Neural progenitor cell (in vitro differentiated cells): ENCODE measurements at regions not wholly inside any gene's neighbourhood (a gene's known extent, or its start where the extent isn't known, plus 50 kb on each side); places are given as distances from the start of the nearest gene placed in this dataset.

Experiments used
- DNase-seq: peaks from one replicate; pipeline ENCODE4 v3.0.0-alpha.2; 2016; ENCODE audit warnings: low spot score
- H2AFZ ChIP-seq: fragments of 200-600 bp; sonication (generic); replicated peaks from 2 replicates; pipeline ENCODE4 v1.6.1; 2016; ENCODE audit warnings: antibody characterized with exemption
- H3F3A ChIP-seq: fragments of 200-600 bp; sonication (generic); 2 replicates; pipeline ENCODE4 v1.6.1; 2016; ENCODE audit warnings: antibody characterized with exemption, low read depth
- H3K27ac ChIP-seq: fragments of 200-600 bp; sonication (generic); 2 replicates; pipeline ENCODE4 v1.5.1; 2016; ENCODE audit warnings: mild to moderate bottlenecking
- H3K27me3 ChIP-seq: fragments of 200-600 bp; sonication (generic); 2 replicates; pipeline ENCODE4 v1.6.1; 2016; ENCODE audit warnings: mild to moderate bottlenecking, moderate library complexity
- H3K36me3 ChIP-seq: fragments of 200-600 bp; sonication (generic); 2 replicates; pipeline ENCODE4 v1.5.1; 2016
- H3K4me1 ChIP-seq: fragments of 200-600 bp; sonication (generic); 2 replicates; pipeline ENCODE4 v1.6.1; 2016; ENCODE audit warnings: mixed run types
- H3K4me2 ChIP-seq: fragments of 200-600 bp; sonication (generic); 2 replicates; pipeline ENCODE4 v1.6.1; 2016
- H3K4me3 ChIP-seq: fragments of 200-600 bp; sonication (generic); 2 replicates; pipeline ENCODE4 v1.5.1; 2016
- H3K79me2 ChIP-seq: fragments of 200-600 bp; sonication (generic); 2 replicates; pipeline ENCODE4 v1.6.1; 2016; ENCODE audit warnings: low read depth
- H3K9ac ChIP-seq: fragments of 200-600 bp; sonication (generic); 2 replicates; pipeline ENCODE4 v1.6.1; 2016
- H3K9me3 ChIP-seq: fragments of 200-600 bp; sonication (generic); 2 replicates; pipeline ENCODE4 v1.5.1; 2016; ENCODE audit warnings: low read depth
- H4K20me1 ChIP-seq: fragments of 200-600 bp; sonication (generic); 2 replicates; pipeline ENCODE4 v1.6.1; 2016; ENCODE audit warnings: low read depth
- H3K27ac Mint-ChIP-seq: 3 replicates; pipeline ENCODE4 v1.8.0; 2021; ENCODE audit warnings: mixed read lengths
- H3K27me3 Mint-ChIP-seq: 2 replicates; pipeline ENCODE4 v1.8.0; 2022; ENCODE audit warnings: low read depth, mild to moderate bottlenecking, inconsistent platforms, moderate library complexity, mixed read lengths; ENCODE audit not compliant: insufficient read depth
- H3K36me3 Mint-ChIP-seq: 3 replicates; pipeline ENCODE4 v1.8.0; 2021; ENCODE audit warnings: mixed read lengths
- H3K4me1 Mint-ChIP-seq: 3 replicates; pipeline ENCODE4 v1.8.0; 2021; ENCODE audit warnings: mixed read lengths
- H3K4me3 Mint-ChIP-seq: 3 replicates; pipeline ENCODE4 v1.8.0; 2021; ENCODE audit warnings: mild to moderate bottlenecking, moderate library complexity, mixed read lengths
- H3K9me3 Mint-ChIP-seq: 3 replicates; pipeline ENCODE4 v1.8.0; 2020; ENCODE audit warnings: mixed read lengths
- CTCF ChIP-seq: fragments of 200-600 bp; sonication (generic); IDR thresholded peaks from 2 replicates; pipeline ENCODE4 v1.5.1; 2017; ENCODE audit warnings: antibody characterized with exemption, mild to moderate bottlenecking
- EZH2 ChIP-seq: fragments of 200-600 bp; sonication (generic); IDR thresholded peaks from 2 replicates; pipeline ENCODE4 v1.6.1; 2017; ENCODE audit warnings: antibody characterized with exemption, mild to moderate bottlenecking, moderate library complexity
- EZH2phosphoT487 ChIP-seq: fragments of 200-600 bp; sonication (generic); IDR thresholded peaks from 2 replicates; pipeline ENCODE4 v1.6.1; 2017; ENCODE audit warnings: antibody characterized with exemption

GRCh38 chr3:67297715-67298475, 299.8 kb downstream of the KBTBD8 start:
- Mint-ChIP-seq H3K27ac (no peak overlapping the region), H3K9me3 (no peaks in the 10 kb centered on the region), H3K27me3 (peaks cover 2% of the 10 kb centered on the region), H3K36me3 (no peaks in the 10 kb centered on the region), H3K4me3 (no peak overlapping the region), H3K4me1 (peaks cover 17% of the 10 kb centered on the region)
- Histone ChIP-seq H3F3A (no peaks in the 10 kb centered on the region), H3K27me3 (no peaks in the 10 kb centered on the region), H3K4me3 (no peak overlapping the region), H2AFZ (no peak overlapping the region), H3K36me3 (no peaks in the 10 kb centered on the region), H3K4me1 (no peaks in the 10 kb centered on the region), H3K27ac (no peak overlapping the region), H3K79me2 (no peaks in the 10 kb centered on the region), H3K9ac (no peak overlapping the region), H3K4me2 (no peak overlapping the region), H3K9me3 (no peaks in the 10 kb centered on the region), H4K20me1 (no peaks in the 10 kb centered on the region)
- DNase-seq, result no peak
- no peak for TF ChIP-seq EZH2phosphoT487
- TF ChIP-seq EZH2, result no peak
- TF ChIP-seq CTCF, result no peak

GRCh38 chr3:67301556-67301955, 303.4 kb downstream of the KBTBD8 start:
- Histone ChIP-seq H3K79me2 (no peaks in the 10 kb centered on the region), H3K36me3 (no peaks in the 10 kb centered on the region), H3K4me2 (no peak overlapping the region), H3K27ac (no peak overlapping the region), H3K9ac (no peak overlapping the region), H3K4me1 (peaks cover 3% of the 10 kb centered on the region), H3K27me3 (no peaks in the 10 kb centered on the region), H3F3A (no peaks in the 10 kb centered on the region), H4K20me1 (no peaks in the 10 kb centered on the region), H2AFZ (no peak overlapping the region), H3K4me3 (no peak overlapping the region), H3K9me3 (no peaks in the 10 kb centered on the region)
- Mint-ChIP-seq H3K36me3 (no peaks in the 10 kb centered on the region), H3K4me1 (peaks cover 28% of the 10 kb centered on the region), H3K27ac (no peak overlapping the region), H3K27me3 (peaks cover 3% of the 10 kb centered on the region), H3K4me3 (no peak overlapping the region), H3K9me3 (no peaks in the 10 kb centered on the region)
- DNase-seq, result no peak
- TF ChIP-seq EZH2phosphoT487 (no peak), EZH2 (no peak), CTCF (no peak)

GRCh38 chr3:67302489-67302888, 304.4 kb downstream of the KBTBD8 start:
- no peaks in the 10 kb centered on the region for H3F3A ChIP-seq
- no peak for TF ChIP-seq CTCF
- TF ChIP-seq EZH2, result no peak
- TF ChIP-seq EZH2phosphoT487, result no peak
- Mint-ChIP-seq H3K4me1 (peaks cover 28% of the 10 kb centered on the region), H3K4me3 (no peak overlapping the region), H3K27ac (no peak overlapping the region), H3K27me3 (peaks cover 3% of the 10 kb centered on the region), H3K36me3 (no peaks in the 10 kb centered on the region), H3K9me3 (peaks cover 2% of the 10 kb centered on the region)
- H2AFZ ChIP-seq, result no peak overlapping the region
- H3K4me2 ChIP-seq, result no peak overlapping the region
- no peaks in the 10 kb centered on the region for H3K79me2 ChIP-seq
- no peak overlapping the region for H3K4me3 ChIP-seq
- H3K27ac ChIP-seq, result no peak overlapping the region
- peaks cover 3% of the 10 kb centered on the region for H3K4me1 ChIP-seq
- H4K20me1 ChIP-seq, result no peaks in the 10 kb centered on the region
- H3K9me3 ChIP-seq, result no peaks in the 10 kb centered on the region
- no peak overlapping the region for H3K9ac ChIP-seq
- no peaks in the 10 kb centered on the region for H3K27me3 ChIP-seq
- DNase-seq, result no peak
- H3K36me3 ChIP-seq, result no peaks in the 10 kb centered on the region
